Epidermal melanocyte (primary cell): ENCODE measurements at regions not wholly inside any gene's neighbourhood (a gene's known extent, or its start where the extent isn't known, plus 50 kb on each side); places are given as distances from the start of the nearest gene placed in this dataset.
"Not testable (repeated sequence)": the region's sequence is repeated elsewhere in the genome, so short reads cannot be mapped to it uniquely, and the experiment has no call there.

ENCODE experiments used
- DNase-seq: peaks from one replicate; pipeline ENCODE4 v3.0.0; 2011; ENCODE audit warnings: low spot score; ENCODE audit not compliant: insufficient read length

DNA sequence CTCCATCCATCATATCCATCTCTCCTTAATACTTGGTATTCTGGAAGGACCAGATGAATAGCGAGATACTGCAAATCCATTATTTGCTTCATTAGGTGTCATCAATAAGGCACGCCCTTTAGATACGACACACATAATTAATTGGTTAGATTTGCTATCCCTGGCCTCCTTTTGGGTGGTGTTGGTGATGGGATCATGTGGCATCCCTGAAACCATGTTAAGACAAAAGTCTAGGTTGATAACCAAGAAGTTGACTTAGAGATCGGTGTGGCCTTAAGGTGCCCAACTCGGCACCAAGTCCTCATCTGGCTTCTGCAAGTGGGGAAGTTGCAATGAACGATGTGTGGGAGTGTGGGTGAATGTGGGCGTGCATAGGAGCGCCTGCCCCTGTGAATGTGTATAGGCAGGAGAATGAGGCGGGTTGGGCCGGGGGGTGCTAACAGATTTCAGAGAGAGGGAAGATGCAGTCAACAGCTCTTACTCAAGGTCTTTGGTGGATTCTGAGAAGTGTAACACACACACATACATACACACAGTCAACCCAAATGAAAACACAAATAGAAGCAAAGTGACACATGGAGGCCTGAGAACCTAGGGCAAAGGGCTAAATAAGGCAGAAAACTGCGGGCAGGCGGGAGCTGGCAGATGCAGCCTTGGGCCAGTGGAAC, 415.7 kb upstream of the ESRRG start:
- DNase-seq: no peak

DNA sequence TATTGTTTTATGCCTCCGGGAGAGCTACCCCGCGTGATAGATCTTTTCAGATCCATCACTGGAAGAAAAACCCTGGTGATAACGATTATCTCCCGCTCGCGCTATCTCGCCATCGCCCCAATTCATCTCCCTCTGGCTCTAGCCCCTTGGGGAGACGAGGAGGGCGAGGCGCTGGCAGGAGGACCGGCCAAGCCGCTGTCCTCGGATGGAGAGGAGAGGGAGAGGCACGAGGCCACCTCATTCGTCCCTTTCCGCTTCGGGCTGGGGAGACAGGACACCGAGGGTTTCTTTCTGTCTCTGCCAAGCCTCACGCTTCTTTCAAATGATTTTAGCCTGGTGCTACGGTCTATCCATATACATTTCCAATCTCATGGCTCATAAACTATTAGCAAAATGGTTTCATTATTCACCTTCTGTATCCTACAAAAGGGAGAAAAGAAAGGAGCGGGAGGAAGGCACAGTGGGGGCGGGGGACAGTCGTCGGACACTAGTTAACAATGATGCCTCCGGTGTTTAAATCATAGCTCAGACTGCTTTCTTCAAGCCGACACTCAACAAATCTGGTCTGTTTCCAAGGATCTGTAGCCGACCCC, 415.0 kb upstream of the ESRRG start:
- no peak for DNase-seq

DNA sequence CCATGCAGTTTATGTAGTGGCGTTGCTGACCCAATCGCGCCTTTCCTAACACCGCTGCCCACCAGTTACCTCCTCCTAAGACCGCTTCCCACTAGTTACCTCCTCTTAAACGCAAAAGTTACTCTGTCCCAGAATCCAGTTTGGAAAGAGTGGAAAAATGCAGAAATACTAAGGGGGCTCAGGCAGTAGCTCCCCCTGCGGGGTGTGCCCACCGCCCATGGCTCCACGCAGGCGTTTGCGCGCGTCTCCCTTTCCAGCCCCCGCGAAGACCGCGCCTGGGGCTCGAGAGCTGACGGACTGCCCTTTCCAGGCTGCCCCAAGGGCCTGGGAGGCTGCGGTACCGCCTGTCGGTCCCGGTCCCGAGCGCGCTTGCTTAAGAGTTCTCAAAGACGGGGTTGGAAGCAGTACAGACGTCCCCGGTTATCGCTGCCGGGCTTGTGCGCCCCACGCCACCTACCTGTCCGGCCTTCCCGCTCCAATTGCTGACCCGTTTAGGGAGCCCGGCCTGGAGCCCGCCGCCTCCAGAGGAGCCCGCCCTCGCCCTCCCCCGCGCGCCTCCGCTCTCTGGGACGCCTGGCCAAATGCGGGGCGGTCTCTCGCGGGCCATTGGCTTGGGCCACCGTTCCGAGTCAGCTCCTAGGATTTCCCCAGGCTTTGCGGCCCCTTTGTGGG, 414.1 kb upstream of the ESRRG start:
- no peak for DNase-seq

DNA sequence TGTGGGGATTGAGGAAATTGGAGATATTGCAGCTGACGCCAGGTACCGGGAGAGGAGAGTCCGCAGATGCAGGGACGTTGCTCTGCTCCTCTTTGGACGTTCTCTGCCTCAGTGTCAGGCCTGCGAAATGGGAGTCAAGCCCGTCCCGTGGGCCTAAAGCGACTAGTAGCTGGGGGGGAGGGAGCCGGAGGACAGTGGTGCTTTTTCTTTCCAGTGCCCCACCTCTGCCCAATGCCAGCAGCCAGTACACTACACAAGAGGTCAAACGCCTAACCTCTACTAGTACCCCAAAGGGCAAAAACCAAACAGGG, 413.6 kb upstream of the ESRRG start:
- no peak for DNase-seq

DNA sequence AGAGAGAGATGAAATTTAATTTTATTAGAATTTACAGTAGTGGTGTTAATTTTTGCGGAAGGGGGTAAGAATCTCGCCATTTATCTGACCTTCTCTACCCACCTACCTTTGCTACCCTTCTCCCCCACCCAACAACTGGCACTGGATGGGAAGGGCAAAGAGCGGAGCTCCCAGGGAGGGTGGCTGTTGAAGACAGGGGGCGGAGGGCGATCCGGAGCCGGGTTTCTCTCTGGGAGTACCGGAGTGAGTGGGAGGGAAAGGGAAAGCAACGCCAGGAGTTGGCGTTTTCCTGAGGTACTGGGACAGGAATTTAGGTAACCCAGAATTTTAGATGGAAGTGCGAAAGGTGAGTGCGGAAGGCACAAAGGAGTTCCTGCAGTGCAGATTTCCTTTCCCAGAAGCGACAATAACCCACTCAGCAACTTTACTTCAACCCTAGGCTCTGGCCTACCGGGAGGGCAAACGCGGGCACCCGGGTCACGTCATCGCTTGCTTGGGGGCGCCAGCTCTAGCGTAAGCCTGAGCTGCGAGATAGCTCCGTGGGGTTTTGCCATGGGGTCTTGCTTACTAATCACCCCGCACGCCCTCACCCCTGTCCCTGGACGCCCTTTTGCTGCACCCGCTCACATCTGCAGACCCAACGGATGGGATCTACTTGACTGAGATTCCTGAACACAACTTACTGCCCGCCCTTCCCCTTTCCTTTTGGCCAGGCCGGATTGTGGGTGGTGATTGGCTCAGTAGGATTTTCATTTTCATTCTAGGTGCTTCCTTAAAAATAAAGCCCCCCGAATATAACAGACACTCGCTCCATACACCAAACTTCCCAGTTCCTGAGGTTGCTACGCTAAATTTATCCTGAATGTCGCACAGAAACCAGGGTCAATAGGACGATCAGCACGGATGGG, 413.0 kb upstream of the ESRRG start:
- DNase-seq: no peak

DNA sequence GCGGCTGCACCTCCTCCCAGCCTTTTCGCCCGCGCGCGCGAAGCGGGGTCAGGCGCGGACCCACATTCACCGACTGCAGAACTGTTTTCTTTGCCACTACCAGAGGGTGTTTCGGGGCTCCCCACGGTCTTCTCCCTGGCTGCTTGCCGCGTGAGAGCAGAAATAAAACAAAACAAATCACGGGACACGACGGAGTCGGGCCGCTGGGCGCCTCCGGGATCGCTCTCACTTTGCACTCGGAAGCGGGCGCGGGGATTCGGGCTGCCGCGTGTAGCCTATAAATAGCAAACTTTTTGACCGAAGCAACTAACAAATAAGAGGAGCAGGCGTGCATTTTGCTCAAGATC, 412.3 kb upstream of the ESRRG start:
- no peak for DNase-seq

DNA sequence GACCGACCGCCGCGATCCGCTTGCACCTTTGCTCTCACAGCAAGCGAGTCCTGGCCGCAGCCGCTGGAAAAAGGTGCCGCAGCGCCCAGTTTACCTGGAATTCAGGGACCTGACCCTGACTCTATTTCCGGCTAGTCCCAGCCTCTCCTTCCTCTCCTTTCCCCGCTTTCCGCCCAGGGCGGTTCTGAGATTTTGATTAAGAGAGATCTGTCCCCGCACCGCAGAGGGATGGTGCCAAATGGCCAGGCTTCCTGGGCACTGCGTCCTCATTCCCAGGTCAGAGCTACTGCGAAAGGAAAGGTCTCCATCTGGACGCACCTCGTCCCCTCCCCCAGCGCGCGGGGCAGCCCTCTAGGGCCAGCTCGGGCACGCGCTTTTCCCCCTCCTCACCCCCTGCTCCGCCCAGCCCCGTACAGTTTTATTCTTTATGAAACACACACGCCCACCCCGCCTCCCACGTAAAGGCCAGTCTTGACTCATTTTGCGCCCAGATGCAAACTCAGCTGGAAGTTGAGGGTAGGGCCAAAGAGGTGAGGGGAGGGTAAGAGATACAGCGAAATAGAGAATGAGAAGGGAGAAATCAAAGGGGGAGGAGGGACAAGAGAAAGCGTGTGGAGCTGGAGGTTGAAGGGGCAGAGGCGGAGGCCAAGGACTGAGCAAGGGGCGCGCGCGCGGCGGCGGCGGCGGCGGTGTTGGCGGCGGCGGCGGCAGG, 411.8 kb upstream of the ESRRG start:
- DNase-seq: no peak

DNA sequence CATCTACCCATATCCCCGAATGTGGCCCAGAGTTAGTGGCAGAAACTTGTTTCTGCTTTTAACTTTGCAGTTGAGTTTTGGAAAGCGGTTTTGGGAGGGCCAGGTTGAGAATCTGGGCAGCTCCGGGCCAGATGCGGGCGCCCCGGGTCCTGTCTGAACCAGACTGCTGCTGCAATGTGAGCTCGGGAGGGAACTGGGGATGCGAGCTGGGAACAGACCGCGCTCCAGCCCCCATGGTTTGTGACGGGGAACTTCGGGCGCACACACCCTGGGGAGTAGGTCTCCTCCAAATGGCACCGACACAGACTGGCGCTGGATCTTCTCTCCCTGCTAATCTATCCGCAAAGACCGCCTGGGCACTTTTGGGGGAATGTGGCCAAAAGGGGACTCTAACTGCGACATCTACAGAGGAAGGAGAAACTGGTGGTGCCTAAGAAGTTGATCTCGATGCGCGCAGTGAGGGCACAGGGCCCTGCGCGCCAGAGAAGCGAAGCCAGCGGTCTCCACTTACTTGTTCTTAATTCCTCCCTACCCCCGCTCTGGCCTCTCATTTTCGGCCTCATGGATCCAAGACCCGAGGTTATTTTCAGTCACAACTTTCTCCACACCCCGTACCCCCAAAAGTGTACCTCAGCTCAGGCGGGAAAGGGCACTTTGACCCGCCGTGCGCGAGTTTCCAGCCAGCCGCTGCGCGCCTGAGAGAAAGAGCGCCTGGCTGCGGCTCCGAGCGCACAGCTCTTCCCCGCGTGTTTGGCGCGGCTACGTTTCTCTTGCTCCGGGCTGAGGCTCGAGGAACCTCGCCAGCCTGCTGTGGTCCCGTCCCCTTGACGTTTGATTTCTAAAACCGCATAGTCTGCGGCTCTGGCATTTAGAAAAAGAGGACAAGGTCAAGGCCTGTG, 411.0 kb upstream of the ESRRG start:
- no peak for DNase-seq

DNA sequence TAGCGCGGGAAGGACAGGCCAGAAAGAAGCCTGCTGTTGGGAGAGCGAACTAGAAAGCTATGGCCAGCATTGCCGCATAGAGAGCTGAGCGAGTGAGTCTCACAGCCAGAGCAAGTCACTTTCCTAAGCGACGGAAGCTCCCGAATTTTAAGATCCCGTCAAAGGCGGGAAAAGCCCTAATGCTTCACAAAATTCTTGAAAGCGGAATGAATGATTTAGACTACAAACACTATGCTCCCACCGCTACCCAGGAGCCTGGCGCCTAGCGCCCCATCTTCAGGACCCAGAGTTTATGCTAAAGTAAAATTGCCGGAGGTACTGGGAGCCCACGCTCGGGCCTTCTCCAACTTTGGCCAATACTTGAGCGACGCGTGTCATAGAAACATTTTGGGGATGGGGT, 409.9 kb upstream of the ESRRG start:
- no peak for DNase-seq

DNA sequence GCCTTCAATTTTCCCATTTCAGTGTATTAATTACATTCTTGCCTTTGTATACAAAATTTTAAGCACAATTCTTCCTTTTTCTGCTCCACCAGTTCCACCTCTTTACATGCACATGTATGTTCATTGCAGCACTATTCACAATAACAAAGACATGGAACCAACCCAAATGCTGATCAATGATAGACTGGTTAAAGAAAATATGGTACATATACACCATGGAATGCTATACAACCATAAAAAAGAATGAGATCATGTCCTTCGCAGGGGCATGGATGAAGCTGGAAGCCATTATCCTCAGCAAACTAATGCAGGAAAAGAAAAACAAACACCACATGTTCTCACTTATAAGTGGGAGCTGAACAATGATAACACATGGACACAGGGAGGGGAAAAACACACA, 400.1 kb upstream of the ESRRG start:
- not testable (repeated sequence) for DNase-seq

DNA sequence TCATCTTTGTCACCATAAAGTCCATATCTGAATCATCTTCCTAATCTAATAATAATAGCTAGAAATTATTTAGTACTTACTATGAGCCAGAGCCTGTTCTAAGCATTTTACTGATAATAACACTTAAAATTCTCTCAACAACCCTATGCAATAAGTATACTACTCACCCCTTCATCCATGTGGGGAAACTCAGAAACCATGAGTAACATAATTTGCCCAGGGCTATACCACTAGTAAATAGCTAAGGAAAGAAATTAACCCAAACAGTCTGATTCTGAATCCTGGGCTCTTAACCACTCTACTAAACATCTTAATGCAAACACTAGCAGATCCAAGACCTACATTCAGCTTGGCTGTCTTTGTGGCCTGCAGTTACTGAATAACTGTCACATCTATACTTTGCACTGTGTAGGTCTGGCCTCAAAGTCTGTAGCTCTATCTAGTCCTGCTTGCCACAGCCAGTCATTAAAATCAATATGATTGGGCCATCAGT, 394.8 kb upstream of the ESRRG start:
- DNase-seq: no peak

DNA sequence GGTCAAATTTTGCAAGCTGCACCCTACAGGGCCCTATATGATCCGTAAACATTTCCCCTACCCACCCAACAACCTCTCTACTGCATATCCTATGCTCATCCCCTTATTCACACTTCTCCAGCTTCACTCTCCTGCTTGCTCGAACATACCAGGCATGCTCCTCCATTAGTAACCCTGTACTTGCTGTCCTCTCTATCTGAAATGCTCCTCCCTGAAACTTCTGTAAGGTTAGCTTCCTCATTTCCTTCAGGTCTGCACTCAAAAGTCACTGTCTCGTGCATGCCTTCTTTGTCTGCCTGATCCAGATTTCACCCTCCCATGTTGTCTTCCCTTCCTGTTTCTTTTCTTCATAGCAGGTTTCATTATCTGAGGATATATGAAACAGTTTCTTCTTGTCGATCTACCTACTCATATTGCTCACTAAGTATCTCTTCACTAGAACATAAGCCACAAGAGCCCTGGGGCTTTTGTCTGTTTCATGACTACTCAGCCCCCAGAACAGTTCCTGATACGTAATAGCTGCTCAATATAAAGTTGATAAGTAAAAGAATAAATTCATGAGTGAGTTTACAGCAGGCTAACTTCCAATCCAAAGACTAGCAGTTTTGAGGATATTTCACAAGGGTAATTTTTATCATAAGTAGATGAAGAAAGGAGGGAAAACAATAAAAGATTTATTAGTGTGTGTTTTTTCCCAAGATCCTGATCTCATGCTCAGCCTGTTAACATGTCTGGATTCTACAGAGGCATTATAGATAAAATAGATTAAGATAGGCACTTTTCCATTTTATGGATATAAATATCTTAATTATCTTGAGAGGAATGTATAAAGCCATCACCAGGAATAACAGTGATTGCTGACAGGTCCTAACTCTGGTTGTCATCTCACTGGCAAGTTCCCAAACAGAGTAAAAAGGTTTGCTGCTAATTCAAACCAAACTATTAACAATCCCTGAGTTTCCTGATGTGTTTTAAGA, 392.5 kb upstream of the ESRRG start:
- DNase-seq: no peak

DNA sequence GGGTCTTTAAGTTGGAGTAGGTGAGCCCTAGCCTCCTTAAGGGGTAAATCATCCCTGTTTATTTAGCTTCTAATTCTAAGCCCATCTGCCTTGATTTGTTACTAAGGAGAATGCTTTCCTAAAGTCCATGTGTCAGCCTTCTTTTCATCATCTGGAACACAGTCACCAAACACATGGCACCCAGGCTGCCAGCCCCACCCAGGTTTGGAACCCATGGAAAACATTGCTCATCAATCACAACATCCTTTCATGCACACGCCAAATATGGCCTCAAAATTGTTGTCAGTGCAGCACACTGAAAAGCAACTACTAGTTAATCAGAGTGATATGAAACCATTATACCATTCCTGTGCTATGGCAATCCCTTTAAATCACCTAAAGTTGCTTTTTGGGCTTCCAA, 386.7 kb upstream of the ESRRG start:
- DNase-seq: no peak

DNA sequence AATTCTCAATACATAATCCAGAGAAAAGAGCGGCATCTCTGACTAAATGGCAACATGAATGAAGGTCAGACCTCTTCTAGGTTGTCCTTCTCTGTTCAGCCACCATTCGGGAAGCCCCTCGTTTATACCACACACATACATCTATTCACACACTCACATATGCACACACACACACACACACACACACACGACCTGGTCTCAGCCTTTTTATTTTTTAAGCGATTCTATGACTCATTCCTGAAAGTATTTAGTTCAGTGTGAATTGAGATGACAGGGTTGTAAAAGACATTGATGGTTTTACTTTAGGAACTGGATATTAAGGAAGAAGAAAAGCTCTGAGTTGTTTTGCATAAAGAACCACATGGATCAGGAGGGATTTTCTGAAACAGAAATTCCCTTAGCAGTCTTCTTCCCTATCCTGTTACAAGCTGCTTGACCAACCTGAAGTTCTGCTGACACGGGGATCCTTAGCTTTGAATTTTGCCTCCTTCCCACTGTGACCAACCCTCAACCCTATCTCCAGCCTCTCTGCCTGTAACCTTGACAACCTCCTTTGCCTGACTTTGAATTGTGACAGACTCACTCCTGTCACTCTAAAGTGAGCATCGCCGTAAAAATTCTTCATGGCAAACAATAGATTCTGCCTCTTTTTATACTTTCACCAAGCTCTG, 383.1 kb upstream of the ESRRG start:
- no peak for DNase-seq

DNA sequence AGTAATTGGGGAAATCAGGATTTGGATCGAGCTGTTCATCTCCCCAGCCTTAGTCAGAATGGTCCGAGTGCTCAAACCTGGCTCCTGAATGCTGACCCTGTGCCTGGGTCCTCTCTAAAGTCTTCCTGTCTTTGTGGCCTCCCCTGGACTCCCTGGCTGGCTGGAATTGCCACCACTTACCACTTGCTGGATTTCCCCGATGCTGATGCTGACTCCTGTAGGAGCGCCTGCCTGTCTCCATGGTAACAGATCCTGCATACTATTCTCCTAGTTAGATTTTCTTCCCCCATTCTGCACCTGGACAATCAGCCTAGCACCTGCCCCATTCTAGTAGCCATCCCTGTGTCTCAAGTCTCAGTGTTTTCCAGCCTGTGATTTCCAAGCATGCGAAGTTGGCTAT, 382.2 kb upstream of the ESRRG start:
- no peak for DNase-seq

DNA sequence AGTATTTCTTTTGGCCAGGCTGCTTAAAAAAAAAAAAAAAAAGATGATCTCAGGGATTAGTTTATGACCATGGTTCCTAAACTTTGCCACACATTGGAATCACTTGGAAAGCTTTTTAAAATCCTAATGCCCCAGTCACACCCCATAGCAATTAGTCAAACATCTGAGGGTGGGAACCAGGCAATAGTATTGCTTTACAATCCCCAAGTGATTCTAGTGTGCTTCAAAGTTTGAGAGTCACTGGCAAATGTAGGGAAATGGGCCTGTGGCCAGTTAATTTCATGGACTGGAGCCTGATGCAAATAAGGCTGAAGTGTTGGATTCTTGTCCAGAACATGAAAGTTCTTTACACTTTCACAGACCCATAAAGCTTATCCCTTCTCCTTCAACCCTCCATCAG, 374.6 kb upstream of the ESRRG start:
- DNase-seq: no peak

DNA sequence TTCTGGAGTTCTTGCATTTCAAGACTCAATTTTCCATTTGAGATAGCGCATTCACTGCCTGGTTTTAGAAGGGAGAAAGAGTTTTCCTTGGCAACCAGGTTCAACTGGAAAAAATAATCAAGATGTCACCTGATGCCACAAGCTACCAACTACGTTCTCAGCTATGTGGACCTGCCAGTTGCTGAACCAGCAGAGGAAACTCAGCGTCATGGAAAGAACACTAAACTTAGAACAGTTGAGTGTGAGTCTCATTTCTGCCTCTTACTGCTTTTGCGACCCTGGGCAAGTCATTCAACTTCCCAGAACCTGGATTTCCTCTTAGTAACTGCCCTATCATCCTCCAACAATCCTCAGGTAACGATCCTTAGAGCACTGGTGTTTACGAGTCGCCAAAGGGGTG, 373.0 kb upstream of the ESRRG start:
- DNase-seq: no peak

DNA sequence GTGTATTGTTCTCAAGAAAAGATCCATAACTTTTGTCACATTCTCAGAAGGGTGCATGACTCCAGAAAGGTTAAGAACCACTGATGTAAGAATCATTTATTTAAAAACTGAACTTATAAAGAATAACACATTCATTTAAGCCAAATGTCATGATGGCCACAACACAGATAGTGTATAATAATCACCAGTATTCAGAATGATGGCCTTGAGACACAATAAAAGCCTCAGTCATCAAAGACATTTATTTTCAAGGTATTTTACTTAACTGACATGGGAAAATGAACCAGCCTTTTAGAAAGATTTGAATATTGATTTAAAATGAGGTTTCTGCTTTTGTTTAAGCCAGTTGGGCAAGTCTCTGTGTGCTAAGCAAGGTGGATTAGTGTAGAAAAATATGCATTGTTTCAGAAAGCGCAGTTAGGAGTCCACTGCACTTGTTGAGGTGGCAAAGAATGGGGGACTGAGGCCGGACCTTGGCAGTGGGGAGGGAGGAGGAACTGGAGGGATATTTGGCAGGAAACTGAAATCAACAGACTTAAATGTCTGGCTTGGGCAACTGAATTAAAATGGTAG, 371.9 kb upstream of the ESRRG start:
- no peak for DNase-seq
